GM12891 (cell line): ENCODE measurements at regions not wholly inside any gene's neighbourhood (a gene's known extent, or its start where the extent isn't known, plus 50 kb on each side); places are given as distances from the start of the nearest gene placed in this dataset.

Experiments used
- POLR2A ChIP-seq: IDR thresholded peaks from 2 replicates; pipeline ENCODE4 v1.6.1; 2011; ENCODE audit warnings: low read depth, low read length, control low read depth
- POLR2AphosphoS5 ChIP-seq: IDR thresholded peaks from 2 replicates; pipeline ENCODE4 v1.6.1; 2011; ENCODE audit warnings: low read depth, low read length, control low read depth
- TAF1 ChIP-seq: IDR thresholded peaks from 2 replicates; pipeline ENCODE4 v1.6.1; 2011; ENCODE audit warnings: low read depth, low read length, control low read depth

GRCh38 chr1:83098791-83099190, 900.1 kb downstream of the TTLL7 start:
- TF ChIP-seq POLR2A (no peak), POLR2AphosphoS5 (no peak), TAF1 (no peak)
